Mammary epithelial cell (primary cell): ENCODE measurements at regions not wholly inside any gene's neighbourhood (a gene's known extent, or its start where the extent isn't known, plus 50 kb on each side); places are given as distances from the start of the nearest gene placed in this dataset.
"Not testable (repeated sequence)": the region's sequence is repeated elsewhere in the genome, so short reads cannot be mapped to it uniquely, and the experiment has no call there.

Experiments
- CTCF ChIP-seq, 2 donors: IDR thresholded peaks in 1 of 2; conservative IDR thresholded peaks in 1 of 2; 2 replicates each; pipeline ENCODE4 v1.5.1; 2011 to 2012; ENCODE audit warnings: inconsistent platforms in 2 of 2, low read length in 2 of 2, mild to moderate bottlenecking in 2 of 2, control low read depth in 1 of 2, low read depth in 1 of 2; ENCODE audit not compliant: insufficient read depth in 1 of 2; ENCODE audit errors: extremely low read depth in 1 of 2
- EZH2 ChIP-seq: IDR thresholded peaks from 2 replicates; pipeline ENCODE4 v1.6.1; 2012; ENCODE audit warnings: low read length, inconsistent platforms, borderline replicate concordance

DNA sequence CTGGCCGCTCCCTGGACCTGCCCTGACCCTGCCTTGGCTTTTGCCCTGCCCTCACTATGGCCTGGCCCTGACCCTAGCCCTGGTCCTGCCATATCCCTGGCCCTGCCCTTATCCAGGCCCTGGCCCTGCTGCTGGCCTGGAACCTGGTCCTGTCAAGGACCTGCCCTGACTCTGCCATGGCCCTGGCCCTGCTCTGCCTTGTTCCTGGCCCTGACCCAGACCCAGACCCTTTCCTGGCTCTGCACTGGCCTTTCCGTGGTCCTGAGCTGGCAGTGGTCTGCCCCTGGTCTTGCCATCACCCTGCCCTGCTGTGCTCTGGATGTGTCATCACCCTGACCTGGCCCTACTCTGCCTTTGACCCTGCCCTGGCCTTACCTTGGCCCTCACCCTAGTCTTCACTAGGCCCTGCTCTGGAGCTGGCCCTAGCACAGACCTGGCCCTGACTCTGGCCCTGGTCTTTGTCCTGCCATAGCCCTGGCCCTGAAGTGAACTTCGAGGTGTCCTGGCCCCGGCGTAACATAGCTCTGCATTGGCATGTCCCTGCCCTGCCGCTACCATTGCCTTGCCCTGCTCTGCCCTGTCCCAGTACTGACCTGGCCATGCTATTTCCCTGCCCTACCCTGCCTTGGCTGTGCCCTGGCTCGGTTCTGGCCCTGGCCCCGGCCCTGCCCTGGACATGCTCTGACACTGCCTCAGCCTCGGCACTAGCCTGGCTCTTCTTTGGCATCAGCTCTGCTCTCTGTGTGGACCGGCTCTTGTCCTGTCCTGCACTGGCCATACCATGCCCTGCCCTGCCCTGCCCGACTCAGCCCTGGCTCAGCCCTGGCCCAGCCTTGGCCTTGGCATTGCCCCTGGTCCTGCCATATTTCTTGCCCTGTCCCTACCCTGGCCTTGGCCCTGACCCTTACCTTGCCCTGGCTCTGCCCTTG is 239.2 kb downstream of the GOLGA6L6 start:
- not testable (repeated sequence) for TF ChIP-seq CTCF (conservative IDR thresholded peaks at IDR 0.05 in 1 of 2, IDR thresholded peaks at IDR 0.05 in 1 of 2; ENCODE audit: extremely low read depth in 1 of 2, insufficient read depth in 1 of 2, low read depth in 1 of 2, low read length in 2 of 2); EZH2
